Stimulated activated CD4-positive, alpha-beta T cell treated with anti-CD3 and anti-CD28 coated beads, Interleukin-4, amount 100 ng/mL, for 48 hours (primary cell): ENCODE measurements at regions not wholly inside any gene's neighbourhood (a gene's known extent, or its start where the extent isn't known, plus 50 kb on each side); places are given as distances from the start of the nearest gene placed in this dataset.
A peak's percentile ranks its signal among the peaks of the same experiment; 100 is the strongest.

Source experiments
- DNase-seq, 2 donors: peaks; one replicate each; pipeline ENCODE4 v3.0.0-alpha.2; 2020; ENCODE audit warnings: low read depth in 2 of 2

DNA sequence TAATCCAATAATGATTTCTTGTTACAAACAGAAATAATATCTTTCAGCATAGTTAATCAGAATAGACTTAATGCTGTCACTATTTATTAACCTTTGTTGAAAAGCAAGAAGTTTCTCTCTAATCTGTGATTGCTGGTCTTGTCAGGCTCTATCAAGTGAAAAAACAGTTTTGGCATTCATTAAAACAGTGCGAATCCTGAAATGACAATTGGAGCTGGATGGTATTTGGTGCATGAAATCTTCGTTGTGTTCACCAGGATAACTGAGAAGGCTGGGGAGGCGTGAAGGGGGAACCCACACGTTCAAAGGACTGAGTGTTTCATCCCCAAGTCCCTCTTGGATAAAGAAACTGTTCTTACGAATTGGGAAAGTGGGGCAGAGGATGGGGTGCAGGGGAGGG, 190.2 kb upstream of the MYL2 start:
- DNase-seq = no peak

DNA sequence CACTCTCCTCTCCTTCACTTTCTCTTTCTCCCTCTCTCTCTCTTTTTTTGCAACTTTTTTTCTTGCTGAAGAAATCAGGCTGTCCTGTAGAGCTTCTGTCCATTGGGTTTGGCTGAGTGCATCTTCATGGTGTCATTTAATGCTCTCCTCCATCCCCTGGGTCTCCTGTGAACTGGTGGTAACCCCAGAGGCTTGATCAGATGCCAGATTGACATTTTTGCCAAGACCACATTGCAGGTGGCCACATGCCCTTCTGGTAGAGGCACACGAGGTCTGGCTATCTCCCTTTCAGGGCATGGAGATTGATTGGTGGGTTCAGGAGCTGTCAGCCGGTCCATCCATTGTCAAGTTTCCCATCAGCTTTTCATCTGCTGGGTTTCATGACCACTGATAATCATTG, 188.3 kb upstream of the MYL2 start:
- no peak for DNase-seq

DNA sequence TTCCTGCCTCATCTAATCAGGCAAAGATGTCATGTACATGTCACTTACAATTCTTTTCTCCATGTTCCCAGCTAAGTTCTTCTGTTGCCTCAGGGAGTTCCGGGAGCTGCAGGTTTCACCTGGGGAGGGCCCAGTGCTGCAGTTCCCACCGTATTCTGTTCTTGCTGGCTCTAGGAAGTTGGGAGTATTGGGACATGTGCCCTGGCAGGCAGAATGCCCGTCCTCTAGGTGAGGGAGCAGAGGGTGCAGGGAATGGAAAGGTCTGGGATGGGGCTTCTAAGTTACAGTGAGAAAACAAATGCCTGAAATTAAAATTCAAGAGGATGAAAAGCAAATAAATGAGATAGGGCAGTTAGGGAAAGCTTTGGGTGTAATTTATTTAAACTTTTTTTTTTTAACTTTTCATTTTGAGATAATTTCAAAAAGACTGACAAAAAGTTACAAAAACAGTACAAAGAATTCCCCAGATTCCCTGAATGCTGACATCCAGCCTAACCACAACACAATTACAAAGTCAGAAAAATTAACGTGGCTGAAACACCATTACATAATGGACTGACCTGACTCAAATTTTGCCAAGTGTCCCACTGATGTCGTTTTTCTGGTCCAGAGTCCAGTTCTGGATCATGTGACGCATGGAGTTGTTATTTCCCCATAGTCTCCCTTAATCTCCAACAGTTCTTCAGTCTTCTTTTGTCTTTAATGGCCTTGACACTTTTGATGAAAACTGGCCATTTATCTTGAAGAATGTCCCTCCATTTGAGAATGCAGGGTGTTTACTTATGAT, 187.2 kb upstream of the MYL2 start:
- no peak for DNase-seq

DNA sequence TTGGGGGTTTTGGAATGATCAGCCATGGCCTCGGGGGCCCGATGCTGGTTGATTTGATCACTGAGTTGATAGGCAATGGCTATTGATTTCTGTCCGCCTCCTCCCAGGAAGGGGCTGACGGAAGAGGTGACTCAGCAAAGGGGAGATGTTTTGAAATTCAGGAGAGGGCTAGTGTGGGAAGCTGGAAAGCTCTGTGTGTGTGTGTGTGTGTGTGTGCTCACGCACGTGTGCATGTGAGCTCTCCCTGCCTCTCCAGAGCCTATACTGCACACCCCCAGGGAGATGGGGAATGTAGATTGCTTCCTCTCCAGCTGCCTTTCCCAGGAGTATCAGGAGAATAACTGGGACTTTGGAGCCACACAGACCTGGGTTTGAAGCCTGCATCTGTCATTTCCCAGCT, 184.9 kb upstream of the MYL2 start:
- DNase-seq = no peak

DNA sequence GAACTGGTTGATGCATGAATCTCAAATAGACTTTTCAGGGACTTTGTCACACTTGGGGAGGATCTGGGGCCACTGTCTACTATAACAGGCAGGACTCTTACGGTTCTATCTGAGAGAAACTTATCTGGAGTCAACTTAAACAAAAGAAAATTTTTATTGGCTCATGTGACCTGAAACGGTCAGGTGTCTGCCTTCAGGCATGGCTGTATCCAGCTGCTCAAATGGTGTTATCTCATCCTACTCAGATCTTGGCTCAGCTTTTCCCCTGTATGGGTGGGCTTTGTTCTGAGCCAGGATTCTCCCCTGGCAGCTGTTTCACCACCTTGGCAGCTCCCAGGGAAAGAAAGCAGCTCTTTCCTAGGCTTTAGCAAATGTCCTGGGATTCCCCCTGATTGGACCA, 183.2 kb upstream of the MYL2 start:
- DNase-seq = no peak

DNA sequence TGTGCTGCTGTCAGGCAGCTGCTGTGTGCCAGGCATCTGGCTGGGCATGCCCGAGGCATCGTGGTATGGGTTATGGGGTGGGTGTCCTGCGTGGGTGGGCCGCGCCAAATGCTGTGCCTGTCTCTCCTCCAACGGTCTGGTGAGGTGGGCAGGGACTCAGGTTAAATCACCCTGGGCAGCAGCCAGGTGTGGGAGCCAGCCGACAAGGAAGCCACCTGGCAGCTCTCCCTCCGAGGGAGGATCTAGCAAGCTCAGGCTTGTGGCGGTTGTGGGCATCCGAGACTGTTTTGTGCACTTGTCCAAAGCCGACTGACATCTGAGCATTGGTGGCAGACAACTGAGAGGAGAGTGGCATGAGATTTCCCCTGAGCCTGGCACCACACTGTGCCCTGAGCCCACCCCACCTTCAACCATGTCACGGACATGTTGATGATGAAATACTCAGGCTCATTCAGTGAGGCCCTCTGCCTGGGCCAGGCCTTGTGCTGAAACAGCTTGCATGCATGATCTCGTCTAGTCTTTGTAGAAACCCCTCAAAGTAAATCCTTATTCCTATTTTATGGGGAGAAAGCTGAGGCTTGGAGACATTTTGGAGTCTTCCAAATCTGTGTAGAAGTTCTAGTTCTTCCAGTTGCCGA, 181.8 kb upstream of the MYL2 start:
- no peak for DNase-seq

DNA sequence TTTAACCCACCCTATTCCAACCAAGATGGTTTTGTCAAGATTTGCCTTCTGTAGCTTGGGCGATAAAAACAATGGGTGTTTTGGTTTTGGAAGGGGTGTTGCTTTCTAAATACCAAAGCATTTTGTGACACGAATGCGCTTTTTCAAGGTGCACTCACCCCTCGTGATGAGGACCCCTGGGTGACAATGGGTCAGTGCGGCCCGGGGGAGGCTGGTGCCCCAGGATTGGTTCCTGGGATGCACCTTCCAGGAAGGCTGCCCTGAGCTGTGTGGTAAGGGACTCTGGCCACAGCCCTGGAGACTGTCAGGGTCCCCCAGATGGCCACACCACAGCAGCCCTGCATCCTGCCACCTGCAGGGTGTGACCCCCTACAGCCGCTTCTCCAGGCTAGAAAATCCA, 180.6 kb upstream of the MYL2 start:
- no peak for DNase-seq

DNA sequence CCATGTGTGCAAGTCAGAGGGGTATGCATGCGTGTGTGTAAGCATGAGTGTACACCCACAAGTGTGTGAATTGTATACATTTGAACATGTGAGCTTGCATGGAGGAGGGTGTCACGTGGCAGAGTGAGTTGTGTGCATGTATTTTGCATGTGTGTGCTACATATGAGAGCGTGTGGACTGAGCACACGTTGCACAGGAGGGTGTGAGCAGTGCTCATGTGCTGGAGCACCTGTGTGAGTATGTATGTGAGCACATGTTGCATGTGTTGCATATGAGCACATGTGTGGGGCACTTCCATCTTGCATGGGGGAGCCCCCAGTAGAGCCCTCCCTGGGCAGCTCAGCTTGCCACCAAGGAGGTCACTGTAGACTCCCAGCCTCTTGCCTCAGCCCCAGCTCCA, 180.2 kb upstream of the MYL2 start:
- DNase-seq = no peak

DNA sequence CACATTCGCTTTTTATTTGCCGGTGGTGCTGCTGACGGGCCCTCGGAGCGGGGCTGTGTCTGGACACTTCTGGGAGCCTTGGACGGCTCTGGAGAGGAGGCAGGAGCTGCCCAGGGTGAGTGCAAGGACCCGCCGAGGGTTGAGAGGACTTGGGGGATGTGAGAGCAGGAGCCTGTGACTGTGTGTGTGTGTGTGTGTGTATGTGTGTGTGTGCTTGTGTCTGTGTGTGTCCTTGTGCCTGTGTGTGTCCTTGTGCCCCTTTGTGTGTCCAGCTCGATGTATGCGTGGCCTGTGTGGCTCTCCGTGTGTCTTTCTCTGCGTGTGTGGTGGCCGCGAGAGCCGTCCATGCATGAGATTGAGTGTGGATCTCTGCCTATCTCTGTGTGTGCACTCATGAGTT, 179.6 kb upstream of the MYL2 start:
- DNase-seq = no peak

DNA sequence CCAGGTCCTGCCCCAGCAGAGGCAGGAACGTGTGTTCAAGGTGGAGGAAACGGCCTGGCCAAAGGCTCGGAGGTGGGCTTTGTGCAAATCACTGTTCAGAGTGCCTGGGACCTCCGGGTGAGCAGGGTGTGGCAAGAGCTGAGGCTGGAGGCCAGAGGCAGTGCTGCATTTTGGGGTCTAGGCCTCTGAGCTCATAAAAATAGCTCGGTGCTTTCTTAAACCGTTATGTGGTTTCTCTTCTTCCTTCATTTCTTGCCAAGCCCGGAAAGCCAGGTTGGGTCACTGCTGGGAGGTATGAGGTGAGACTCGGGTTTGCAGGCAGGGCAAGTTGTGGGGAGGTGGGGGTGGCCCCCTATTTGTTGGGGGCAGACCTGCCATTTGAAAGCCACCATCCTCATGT, 178.8 kb upstream of the MYL2 start:
- DNase-seq = no peak

DNA sequence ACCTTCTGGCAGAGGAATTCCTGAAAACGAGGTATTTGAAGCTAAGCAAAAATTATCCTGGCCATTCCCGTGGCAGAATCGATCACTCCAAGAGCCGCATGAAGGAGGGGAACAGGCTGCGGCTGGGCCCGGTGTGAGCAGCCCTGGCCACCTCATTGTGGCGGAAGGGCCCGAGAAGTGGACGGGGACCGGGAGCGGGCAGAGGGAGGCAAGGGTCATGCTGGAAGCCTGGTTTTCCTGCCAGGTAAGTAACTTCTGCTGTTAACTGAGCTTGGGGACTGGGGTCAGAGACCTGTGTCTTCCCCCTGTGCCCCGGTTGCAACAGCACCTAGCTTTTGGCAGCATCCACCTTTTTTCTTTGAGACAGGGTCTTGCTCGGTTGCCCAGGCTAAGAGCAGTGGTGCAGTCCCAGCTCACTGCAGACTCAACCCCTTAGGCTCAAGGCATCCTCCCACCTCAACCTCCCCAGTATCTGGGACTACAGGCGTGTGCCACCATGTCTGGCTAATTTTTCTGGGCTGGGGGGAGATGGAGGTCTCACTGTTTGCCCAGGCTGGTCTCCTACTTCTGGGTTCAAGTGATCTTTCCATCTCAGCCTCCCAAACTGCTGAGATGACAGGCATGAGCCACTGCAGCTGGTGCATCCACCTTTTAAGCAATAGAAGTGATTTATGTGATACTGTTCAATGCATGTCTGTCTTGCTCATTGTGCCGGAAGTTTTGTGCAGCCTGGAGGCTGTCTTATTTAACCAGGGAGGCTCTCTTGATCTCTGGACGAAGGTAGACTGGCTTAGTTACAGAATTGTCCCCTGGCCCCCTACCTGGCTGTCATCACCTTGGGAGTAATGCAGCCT, 174.0 kb upstream of the MYL2 start:
- DNase-seq = no peak

DNA sequence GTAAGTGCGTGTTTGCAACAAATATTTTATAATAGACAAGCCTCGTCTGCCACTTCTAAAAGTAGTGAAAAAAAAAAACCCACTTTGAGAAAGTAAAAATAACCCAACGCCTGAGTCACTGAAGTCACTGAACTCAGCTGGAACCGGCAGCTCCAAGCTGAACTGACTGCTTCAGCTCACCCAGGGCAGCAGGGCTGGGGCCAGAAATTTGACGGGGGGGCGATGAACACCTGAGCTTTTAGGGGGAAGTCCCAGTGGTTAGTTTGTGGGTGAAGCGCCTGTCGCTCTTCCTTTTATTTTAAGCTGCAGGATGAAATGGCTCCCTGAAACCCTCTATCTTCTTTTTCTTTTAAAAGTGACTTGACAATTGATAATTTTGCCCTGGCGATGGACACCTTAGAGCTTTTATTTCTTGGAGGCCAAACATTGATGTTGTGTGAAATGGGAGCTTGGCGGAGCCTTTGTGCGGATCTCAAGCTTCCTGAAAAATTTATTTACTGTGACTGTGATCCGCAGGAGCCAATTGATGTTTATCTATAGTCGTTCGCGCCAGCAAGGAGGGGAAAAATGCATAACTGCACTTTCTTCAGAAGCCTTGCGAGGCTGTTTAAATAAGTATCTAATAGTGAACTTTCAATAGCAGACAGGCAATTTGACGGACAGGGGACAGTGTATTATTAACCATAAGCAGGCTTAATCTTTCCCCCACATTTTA, 173.2 kb upstream of the MYL2 start:
- DNase-seq = peak in 1 of 2 donors; percentile 3

DNA sequence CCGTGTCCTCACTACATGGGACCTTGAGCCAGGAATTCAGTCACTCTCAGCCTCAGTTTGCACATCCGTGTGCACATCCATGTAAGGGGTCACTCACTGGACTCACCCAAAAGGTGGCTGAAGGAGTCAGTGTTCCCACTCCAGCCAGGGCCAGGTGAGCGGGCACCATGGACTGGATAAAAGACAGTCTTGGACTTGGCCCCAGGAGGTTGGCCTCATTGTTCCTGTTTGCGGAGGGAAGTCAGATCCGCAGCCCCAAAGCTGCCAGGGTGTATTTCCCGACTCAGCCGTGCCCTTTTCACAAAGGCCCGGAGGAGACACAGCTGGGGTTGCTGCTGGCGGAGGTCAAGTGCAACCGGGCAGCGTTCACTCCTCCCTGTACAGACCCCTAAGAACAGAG, 170.7 kb upstream of the MYL2 start:
- no peak for DNase-seq

DNA sequence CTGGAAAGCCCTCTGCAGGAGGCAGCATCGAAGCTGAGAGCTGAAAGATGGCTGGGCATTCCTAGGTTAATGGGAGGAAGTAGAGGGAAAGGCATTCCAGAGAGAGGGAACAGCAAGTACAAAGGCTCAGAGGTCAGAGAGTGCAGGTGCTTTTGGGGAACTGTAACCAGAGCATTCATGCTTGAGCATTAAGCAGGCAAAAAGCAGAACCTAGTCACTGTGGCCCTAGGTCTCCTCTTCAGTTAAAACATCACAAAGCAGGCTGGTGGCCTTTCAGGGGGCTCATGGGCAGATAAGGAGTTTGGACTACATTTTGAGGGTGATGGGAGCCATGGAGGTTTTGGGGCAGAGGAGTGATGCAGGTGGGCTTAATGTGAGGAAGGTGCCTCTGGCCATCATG, 169.2 kb upstream of the MYL2 start:
- no peak for DNase-seq

DNA sequence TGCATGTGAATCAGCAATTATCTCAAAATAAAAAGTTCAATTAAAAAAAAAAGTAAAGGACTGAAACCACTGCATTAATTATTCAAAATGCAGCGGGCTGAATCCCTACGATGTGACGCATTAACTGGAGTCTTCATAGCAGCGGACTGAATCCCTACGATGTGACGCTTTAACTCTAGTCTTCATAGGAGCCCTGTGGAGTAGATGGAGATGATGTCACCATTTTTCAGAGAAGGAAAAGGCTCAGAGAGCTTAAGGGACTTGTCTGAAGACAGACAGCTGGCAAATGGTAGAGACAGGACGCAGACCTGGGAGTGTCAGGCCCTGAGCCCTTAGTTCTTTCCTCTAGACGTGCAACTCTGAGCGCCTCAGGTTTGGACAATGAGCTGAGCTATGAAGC, 168.0 kb upstream of the MYL2 start:
- no peak for DNase-seq

DNA sequence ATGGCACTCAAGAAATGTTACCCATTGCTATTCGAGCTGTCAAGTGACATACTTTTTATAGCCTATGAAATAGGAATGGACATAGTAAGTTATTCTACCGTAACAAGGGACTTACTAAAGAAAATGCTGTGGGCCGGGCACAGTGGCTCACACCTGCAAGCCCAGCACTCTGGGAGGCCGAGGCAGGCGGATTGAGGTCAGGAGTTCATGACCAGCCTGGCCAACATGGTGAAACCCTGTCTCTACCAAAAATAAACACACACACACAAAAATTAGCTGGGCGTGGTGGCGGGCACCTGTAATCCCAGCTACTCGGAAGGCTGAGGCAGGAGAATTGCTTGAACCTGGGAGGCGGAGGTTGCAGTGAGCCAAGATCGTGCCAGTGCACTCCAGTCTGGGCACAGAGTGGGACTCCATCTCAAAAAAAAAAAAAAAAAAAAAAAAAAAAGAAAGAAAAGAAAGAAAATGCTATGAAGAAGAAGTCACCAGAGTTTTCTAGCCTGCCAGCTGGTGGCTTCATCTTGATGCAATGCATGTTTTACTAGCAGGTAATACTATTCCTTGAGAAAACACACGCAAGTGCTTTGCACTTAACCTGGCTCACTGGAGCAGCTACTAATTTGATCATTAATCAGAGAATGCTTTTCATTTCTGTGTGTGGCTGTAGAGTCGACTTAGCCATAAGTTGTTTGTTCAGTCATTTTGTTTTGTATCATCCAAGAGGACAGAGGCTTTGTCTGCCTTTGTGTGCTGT, 166.7 kb upstream of the MYL2 start:
- DNase-seq = no peak

DNA sequence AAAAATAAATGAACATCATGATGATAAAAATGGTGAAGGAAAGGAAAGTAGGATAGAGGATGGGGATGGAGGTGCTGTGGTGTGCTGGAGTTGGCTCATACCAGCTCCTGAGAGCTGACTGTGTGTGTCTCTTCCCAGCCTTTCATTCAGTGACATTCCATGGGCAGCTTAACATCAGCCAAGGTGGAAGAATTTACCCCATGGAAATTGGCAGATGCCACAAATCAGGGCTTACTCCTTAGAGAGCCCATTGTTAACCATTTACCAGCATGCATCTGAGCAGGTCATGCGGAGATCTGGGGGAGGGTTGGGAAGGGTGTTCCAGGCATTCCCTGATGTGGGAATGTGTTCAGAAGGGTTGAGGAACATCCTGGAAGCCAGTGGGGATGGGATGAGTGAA, 164.7 kb upstream of the MYL2 start:
- DNase-seq = no peak

DNA sequence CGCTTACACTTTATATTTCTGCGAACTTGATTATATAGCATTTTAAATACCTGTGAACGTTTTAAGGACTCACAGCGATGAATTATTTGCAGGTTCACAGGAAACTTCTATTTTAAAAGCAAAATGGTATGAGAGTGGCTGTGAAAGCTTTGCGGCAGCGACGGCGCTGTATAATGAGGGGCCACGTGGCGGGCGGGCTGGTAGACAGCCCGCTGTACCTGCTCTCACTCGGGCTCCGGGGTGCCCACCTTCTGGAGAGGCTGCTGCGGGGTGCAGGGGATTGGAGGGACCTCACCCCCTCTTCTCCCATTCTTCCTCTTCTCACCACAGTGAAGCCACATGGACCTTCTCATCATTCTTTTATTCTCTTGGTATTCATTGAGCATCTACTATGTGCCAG, 164.2 kb upstream of the MYL2 start:
- DNase-seq = no peak

DNA sequence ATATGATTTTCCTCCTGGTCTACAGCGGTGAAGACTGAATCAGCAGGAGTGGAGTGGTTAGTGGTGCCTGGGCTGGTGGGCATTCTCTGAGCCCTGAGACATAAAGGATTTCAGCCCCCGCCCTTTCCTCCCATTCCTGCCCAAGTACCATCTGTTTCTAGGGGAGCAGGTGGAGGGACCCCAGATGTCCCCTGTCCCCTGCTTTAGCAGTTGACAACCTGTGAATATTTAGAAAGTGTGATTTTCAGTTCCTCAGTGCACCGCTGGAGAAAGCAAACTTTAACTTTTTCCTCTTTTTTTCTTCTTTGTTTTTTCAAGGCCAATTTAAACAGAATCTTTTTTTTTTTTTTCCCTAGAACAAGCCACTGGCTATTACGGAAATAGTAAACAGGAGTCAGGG, 163.8 kb upstream of the MYL2 start:
- no peak for DNase-seq

DNA sequence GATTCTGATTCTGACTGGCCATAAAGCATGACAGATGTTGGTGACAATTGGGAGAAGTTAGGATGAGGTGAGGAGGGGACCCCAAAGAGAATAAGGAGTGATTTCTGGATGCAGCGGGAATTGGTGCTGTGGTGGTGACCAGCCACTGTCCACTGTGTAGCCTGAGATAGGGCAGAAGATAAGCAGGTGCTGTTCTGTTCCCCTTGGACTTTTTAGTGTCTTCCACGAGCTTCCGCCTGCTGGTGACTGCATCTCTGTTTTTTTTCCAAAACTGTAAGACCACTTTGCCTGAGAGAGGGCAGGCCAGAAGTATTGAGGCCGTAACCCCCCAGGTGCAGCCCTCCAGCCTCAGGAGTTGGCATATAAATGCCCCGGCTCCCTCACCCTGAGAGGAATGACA, 161.2 kb upstream of the MYL2 start:
- no peak for DNase-seq

DNA sequence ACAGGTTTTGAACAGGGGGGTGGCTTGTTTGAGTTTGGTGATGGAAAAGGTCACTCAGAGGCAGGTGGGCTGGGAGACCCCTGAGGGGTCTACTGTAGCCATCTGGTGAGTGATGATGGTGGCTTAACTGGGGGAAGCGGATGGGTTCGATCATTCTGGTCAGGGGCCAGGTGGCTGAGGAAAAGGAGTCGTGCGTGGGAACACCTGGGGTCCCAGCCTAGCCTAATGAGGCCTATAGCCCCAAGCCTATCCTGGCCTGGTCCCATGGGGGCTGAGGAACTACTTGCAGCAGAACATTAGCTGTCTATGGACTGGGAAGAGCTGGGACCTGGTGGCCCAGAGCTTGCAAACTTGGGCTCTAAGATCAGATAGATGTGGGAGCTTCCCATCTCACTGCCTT, 158.4 kb upstream of the MYL2 start:
- DNase-seq = no peak
